ENCODE measurements at regions not wholly inside any gene's neighbourhood (a gene's known extent, or its start where the extent isn't known, plus 50 kb on each side); places are given as distances from the start of the nearest gene placed in this dataset.
A peak's percentile ranks its signal among the peaks of the same experiment; 100 is the strongest.

DNA sequence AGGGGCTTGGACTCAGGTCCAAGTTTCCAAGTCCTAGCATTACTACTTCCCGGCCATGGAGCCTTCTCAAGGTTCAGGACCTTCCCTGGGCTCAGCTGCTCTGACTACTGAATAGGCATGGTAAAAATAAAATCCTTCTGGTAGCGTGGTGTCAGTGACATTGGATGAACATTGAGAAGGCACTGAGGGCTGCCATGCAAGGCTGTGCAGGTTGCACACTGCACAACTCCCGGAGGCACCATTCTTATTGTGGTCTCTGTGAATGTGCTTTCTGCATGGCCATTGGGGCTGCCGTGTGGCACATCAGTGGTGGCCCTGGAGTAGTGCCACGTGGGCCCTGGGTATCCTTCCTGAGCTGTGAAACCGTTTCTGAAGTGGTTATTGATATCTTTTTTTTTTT is 250.2 kb upstream of the CIBAR2 start:
- TF ChIP-seq, protein P1, sequence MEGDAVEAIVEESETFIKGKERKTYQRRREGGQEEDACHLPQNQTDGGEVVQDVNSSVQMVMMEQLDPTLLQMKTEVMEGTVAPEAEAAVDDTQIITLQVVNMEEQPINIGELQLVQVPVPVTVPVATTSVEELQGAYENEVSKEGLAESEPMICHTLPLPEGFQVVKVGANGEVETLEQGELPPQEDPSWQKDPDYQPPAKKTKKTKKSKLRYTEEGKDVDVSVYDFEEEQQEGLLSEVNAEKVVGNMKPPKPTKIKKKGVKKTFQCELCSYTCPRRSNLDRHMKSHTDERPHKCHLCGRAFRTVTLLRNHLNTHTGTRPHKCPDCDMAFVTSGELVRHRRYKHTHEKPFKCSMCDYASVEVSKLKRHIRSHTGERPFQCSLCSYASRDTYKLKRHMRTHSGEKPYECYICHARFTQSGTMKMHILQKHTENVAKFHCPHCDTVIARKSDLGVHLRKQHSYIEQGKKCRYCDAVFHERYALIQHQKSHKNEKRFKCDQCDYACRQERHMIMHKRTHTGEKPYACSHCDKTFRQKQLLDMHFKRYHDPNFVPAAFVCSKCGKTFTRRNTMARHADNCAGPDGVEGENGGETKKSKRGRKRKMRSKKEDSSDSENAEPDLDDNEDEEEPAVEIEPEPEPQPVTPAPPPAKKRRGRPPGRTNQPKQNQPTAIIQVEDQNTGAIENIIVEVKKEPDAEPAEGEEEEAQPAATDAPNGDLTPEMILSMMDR (IDR thresholded peaks at IDR 0.05; ENCODE audit: low read depth, low read length, missing control alignments): no peak
- in situ Hi-C loops (cut with HindIII; ENCODE audit: low pct_ligation_motif_present, low sequenced_read_pairs): no loop called here
- no peak for DNase-seq
- Histone ChIP-seq H3K27ac (no peak overlapping the region), H3K27me3 (replicated peaks) (no peaks in the 10 kb centered on the region), H3K4me3 (ENCODE audit: low read depth, low read length) (no peak overlapping the region), H3K36me3 (replicated peaks) (no peaks in the 10 kb centered on the region)

DNA sequence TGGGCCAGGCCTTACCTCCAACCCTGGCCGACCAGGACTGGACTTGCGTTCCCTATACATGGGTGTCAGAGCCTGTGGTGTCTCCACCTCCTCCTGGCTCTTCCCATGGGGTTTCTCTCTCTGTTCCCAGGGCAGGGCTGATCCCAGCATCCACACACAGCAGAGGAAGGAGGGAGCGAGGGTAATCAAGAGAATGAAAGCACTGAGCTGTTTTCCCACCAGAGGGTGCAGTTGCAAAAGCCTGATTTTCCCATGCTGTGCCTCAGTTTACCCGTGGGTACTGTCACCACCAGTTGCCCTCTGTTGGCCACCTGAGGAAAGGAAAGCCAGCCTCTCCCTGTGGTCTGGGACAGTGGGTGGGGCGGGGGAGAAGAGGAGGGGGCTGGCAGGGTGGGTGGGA is 249.7 kb upstream of the GSE1 start:
- DNase-seq: peak; percentile 52
- TF ChIP-seq, protein P1 (IDR thresholded peaks at IDR 0.05; ENCODE audit: low read depth, low read length, missing control alignments): peak; percentile 36
- in situ Hi-C loops (cut with HindIII; ENCODE audit: low pct_ligation_motif_present, low sequenced_read_pairs): no loop called here
- no peaks in the 10 kb centered on the region for H3K36me3 ChIP-seq (replicated peaks)
- no peaks in the 10 kb centered on the region for H3K27me3 ChIP-seq (replicated peaks)
- peak overlapping the region; percentile 98 for H3K27ac ChIP-seq
- no peak overlapping the region for H3K4me3 ChIP-seq (ENCODE audit: low read depth, low read length)

DNA sequence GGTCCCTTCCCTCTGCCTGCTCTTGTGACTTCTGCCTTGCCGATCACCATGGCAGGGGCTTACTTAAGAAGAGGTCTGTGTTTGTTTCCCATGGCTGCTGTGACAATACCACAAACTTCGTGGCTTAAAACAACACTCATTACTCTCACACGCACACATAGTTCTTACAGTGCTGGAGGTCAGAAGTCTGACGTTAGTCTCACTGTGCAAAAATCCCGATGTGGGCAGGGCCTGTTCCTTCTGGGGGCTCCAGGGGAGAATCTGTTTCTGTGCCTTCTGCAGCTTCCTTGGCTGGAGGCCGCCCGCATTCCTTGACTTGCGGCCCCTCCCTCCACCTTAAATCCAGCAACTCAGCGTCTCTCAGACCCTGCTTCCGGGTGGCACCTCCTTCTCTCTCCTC is 249.2 kb upstream of the GSE1 start:
- Histone ChIP-seq H3K27me3 (replicated peaks) (no peaks in the 10 kb centered on the region), H3K4me3 (ENCODE audit: low read depth, low read length) (no peak overlapping the region), H3K27ac (peak overlapping the region; percentile 98), H3K36me3 (replicated peaks) (no peaks in the 10 kb centered on the region)
- peak; percentile 98 for DNase-seq
- TF ChIP-seq, protein P1 (IDR thresholded peaks at IDR 0.05; ENCODE audit: low read depth, low read length, missing control alignments): no peak
- in situ Hi-C loops (cut with HindIII; ENCODE audit: low pct_ligation_motif_present, low sequenced_read_pairs): no loop called here

DNA sequence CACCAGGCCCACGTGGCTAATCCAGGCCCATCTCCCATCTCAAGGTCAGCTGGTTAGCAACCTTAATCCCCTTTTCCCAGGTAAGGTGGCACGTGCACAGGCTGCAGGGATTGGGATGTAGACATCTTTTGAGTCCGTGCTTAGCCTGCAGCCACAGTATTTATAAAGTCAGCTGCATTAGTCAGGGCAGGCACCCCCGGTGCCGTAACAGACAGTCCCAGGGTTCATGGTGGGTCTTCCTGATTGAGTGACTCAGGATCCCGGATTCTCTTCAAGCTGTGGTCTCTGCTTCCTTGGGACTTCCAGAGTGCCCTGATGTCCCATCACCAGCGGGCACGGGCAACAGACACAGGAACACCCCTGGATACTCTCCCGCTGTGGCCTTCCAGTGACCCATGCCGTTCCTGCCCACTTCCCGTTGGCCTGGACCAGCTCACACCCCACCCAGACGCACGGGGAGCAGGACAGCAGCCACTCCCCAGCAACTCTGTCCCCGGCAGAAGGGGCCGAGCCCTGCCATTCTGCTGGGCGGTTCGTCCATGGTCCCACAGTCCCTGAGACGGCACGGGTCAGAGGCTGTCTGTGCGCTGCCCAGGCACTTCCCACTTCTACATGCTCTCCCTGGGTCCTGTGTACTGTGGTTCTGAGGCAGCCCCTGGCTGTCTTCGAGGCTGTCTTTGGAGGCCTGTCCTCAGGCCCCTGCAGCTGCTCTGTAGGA is 248.6 kb upstream of the GSE1 start:
- in situ Hi-C loops (cut with HindIII; ENCODE audit: low pct_ligation_motif_present, low sequenced_read_pairs): no loop called here
- TF ChIP-seq, protein P1 (IDR thresholded peaks at IDR 0.05; ENCODE audit: low read depth, low read length, missing control alignments): no peak
- Histone ChIP-seq H3K27ac (peak overlapping the region; percentile 98), H3K36me3 (replicated peaks) (no peaks in the 10 kb centered on the region), H3K27me3 (replicated peaks) (no peaks in the 10 kb centered on the region), H3K4me3 (ENCODE audit: low read depth, low read length) (no peak overlapping the region)
- DNase-seq: peak; percentile 90

DNA sequence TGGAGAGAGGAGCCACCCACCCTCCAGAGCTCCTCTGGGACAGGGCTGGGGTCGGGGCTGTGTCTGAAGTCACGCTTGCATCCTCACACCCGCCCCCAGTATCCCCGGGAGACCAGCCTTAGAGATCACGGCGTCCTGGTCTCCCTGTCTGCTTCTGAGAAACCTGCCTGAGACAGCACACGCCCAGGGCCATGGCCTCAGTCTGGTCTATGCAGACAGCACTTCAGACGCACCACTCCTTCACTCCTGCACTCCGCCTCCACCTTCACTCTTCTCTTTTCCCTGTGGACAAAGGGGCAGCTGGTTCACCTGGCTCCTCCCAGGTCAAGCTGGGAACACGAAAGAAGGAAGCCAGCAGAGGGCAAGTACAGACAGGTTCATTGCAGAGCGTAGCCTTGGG is 248.0 kb upstream of the GSE1 start:
- Histone ChIP-seq H3K4me3 (ENCODE audit: low read depth, low read length) (no peak overlapping the region), H3K36me3 (replicated peaks) (no peaks in the 10 kb centered on the region), H3K27me3 (replicated peaks) (no peaks in the 10 kb centered on the region), H3K27ac (peak overlapping the region; percentile 98)
- TF ChIP-seq, protein P1 (IDR thresholded peaks at IDR 0.05; ENCODE audit: low read depth, low read length, missing control alignments): no peak
- in situ Hi-C loops (cut with HindIII; ENCODE audit: low pct_ligation_motif_present, low sequenced_read_pairs): no loop called here
- no peak for DNase-seq
